ENCODE measurements at regions not wholly inside any gene's neighbourhood (a gene's known extent, or its start where the extent isn't known, plus 50 kb on each side); places are given as distances from the start of the nearest gene placed in this dataset.

DNA sequence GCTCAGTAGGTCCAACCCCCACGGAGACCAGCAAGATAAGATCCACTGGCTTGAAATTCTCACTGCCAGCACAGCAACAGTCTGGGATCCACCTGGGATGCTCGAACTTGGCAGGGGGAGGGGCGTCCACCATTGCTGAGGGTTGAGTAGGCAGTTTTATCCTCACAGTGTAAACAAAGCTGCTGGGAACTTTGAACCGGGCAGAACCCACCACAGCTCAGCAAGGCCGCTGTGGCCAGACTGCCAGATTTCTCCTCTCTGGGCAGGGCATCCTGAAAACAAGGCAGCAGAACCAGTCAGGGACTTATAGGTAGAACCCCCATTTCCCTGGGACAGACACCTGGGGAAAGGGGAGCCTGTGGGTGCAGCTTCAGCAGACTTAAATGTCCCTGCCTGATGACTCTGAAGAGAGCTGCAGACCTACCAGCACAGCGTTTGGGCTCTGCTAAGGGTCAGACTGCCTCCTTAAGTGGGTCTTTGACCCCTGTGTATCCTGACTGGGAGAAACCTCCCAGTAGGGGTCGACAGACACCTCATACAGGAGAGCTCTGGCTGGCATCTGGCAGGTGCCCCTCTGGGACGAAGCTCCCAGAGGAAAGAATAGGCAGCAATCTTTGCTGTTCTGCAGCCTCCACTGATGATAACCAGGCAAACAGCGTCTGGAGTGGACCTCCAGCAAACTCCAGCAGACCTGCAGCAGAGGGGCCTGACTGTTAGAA, 782.4 kb upstream of the EYS start:
- Histone ChIP-seq H3K9me3 (no peaks in the 10 kb centered on the region), H3K4me3 (no peak overlapping the region), H3K27ac (no peak overlapping the region), H3K27me3 (no peaks in the 10 kb centered on the region), H3K36me3 (no peaks in the 10 kb centered on the region), H3K4me1 (no peaks in the 10 kb centered on the region)
- DNase-seq (ENCODE audit: low spot score in 2 of 2): no peak
- TF ChIP-seq, protein P1, sequence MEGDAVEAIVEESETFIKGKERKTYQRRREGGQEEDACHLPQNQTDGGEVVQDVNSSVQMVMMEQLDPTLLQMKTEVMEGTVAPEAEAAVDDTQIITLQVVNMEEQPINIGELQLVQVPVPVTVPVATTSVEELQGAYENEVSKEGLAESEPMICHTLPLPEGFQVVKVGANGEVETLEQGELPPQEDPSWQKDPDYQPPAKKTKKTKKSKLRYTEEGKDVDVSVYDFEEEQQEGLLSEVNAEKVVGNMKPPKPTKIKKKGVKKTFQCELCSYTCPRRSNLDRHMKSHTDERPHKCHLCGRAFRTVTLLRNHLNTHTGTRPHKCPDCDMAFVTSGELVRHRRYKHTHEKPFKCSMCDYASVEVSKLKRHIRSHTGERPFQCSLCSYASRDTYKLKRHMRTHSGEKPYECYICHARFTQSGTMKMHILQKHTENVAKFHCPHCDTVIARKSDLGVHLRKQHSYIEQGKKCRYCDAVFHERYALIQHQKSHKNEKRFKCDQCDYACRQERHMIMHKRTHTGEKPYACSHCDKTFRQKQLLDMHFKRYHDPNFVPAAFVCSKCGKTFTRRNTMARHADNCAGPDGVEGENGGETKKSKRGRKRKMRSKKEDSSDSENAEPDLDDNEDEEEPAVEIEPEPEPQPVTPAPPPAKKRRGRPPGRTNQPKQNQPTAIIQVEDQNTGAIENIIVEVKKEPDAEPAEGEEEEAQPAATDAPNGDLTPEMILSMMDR (IDR thresholded peaks at IDR 0.05): no peak
- intact Hi-C loops (cut with DNase I): no loop called here

DNA sequence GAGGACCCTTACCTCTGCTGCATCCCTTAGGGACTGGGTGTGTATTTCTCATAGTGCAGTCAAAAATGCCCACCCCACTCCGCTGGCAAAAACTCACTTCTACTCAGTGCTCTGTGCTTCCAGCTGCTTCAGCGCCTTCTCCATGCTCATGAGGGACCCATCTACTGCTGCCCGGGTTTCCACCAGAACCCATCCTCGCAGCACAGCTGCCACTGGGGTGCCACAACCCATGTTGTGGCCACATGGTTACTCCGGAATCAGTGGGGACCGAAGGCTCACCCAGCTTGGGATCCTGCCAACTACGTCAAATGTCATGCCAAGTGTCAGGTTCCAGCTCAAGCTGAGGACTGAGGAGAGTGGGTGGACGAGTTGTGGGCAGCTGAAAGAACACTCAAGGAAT, 774.2 kb upstream of the EYS start:
- TF ChIP-seq, protein P1 (IDR thresholded peaks at IDR 0.05): no peak
- H3K27ac ChIP-seq: no peak overlapping the region
- no peaks in the 10 kb centered on the region for H3K9me3 ChIP-seq
- H3K27me3 ChIP-seq: no peaks in the 10 kb centered on the region
- no peak overlapping the region for H3K4me3 ChIP-seq
- H3K4me1 ChIP-seq: no peaks in the 10 kb centered on the region
- DNase-seq (ENCODE audit: low spot score in 2 of 2): no peak
- H3K36me3 ChIP-seq: no peaks in the 10 kb centered on the region
- intact Hi-C loops (cut with DNase I): no loop called here

DNA sequence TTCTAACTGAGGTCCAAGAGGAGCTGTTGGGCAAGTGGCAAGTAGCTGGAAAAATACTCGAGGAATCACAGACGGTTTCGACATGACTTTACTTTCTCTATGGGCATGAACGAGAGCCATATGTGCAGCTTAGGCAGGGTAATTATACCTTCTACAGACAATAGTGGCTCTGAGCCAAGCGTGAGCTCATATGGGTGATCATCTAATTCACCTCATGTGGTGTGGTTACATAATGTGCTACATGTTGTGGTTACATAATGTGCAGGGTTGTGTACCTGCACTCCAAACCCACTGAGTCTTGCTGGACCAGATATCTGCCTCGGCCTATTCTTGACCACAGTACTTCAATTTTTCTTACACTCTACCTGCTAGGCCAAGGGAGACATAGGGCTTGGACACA, 771.7 kb upstream of the EYS start:
- H3K4me3 ChIP-seq: no peak overlapping the region
- H3K4me1 ChIP-seq: no peaks in the 10 kb centered on the region
- no peak overlapping the region for H3K27ac ChIP-seq
- no peaks in the 10 kb centered on the region for H3K9me3 ChIP-seq
- H3K27me3 ChIP-seq: no peaks in the 10 kb centered on the region
- DNase-seq (ENCODE audit: low spot score in 2 of 2): no peak
- H3K36me3 ChIP-seq: no peaks in the 10 kb centered on the region
- TF ChIP-seq, protein P1 (IDR thresholded peaks at IDR 0.05): no peak
- intact Hi-C loops (cut with DNase I): no loop called here

DNA sequence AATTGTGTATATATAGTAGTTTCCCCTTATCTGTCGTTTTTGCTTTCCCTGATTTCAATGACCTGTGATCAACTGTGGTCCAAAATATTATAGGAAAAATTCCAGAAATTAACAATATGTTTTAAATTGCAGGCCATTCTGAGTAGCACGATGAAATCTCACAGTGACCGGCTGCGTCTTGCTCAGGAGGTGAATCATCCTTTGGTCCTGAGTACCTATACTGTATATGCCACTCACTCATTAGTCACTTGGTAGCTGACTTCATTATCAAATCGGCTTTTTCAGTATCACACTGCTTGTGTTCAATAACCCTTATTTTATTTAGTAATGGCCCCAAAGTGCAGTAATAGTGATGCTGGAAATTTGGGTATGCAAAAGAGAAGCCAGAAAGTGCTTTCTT, 728.3 kb upstream of the EYS start:
- intact Hi-C loops (cut with DNase I): no loop called here
- TF ChIP-seq, protein P1 (IDR thresholded peaks at IDR 0.05): no peak
- Histone ChIP-seq H3K4me1 (no peaks in the 10 kb centered on the region), H3K9me3 (no peaks in the 10 kb centered on the region), H3K4me3 (no peak overlapping the region), H3K27me3 (no peaks in the 10 kb centered on the region), H3K36me3 (no peaks in the 10 kb centered on the region), H3K27ac (no peak overlapping the region)
- no peak for DNase-seq (ENCODE audit: low spot score in 2 of 2)

DNA sequence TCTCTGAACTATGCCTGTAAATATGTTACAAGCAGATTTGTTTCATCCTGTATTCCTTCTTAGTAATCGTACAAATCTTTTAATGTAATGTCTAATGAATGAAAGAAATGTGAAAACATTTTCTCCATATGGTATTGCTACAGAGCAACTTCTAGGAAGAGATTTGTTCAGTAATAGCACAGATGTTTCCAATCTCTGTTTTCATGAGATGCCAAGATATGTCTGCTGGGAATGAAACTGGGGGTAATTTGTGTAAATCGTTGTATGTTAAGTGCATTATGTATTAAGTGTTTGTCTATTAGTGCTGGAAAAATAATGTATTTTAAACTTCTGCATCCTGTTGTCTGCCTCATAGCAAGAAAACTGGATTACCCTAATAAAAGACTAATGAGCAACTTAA, 722.2 kb upstream of the EYS start:
- no peak for DNase-seq (ENCODE audit: low spot score in 2 of 2)
- intact Hi-C loops (cut with DNase I): no loop called here
- H3K4me3 ChIP-seq: no peak overlapping the region

More for the DNA sequence above, 722.2 kb upstream of the EYS start:
- H3K27me3 ChIP-seq: no peaks in the 10 kb centered on the region
- H3K4me1 ChIP-seq: no peaks in the 10 kb centered on the region
- H3K27ac ChIP-seq: no peak overlapping the region
- peaks cover 0 to 11% of the 10 kb centered on the region in 2 donors for H3K9me3 ChIP-seq
- TF ChIP-seq, protein P1 (IDR thresholded peaks at IDR 0.05): no peak
- no peaks in the 10 kb centered on the region for H3K36me3 ChIP-seq

Measured in ascending aorta (tissue), 2 donors.